Stimulated activated naive B cell treated with anti-CD40 and anti-IgM and Interleukin-4, amounts not matched to agents 10 μg/mL and 1 μg/mL and 100 μg/mL, for 72 hours (primary cell): ENCODE measurements at regions not wholly inside any gene's neighbourhood (a gene's known extent, or its start where the extent isn't known, plus 50 kb on each side); places are given as distances from the start of the nearest gene placed in this dataset.
A peak's percentile ranks its signal among the peaks of the same experiment; 100 is the strongest.

ENCODE experiments used
- ATAC-seq, 2 donors: fragments of 150-1000 bp; cut with Tn5 transposase; replicated peaks; 2 replicates each; pipeline ENCODE4 v1.10.0; 2021; ENCODE audit warnings: moderate library complexity in 1 of 2
- DNase-seq: peaks from one replicate; pipeline ENCODE4 v3.0.0; 2021
- H3K27ac Mint-ChIP-seq: one replicate; pipeline ENCODE4 v1.8.0; 2022; ENCODE audit warnings: mild to moderate bottlenecking, mixed read lengths
- H3K27me3 Mint-ChIP-seq, 2 donors: one replicate each; pipeline ENCODE4 v1.8.0; 2022; ENCODE audit warnings: mixed read lengths in 2 of 2
- H3K36me3 Mint-ChIP-seq, 2 donors: one replicate each; pipeline ENCODE4 v1.8.0; 2022; ENCODE audit warnings: mixed read lengths in 2 of 2, mild to moderate bottlenecking in 1 of 2
- H3K4me1 Mint-ChIP-seq, 2 donors: one replicate each; pipeline ENCODE4 v1.8.0; 2022; ENCODE audit warnings: mixed read lengths in 2 of 2, mild to moderate bottlenecking in 1 of 2
- H3K4me3 Mint-ChIP-seq, 2 donors: one replicate each; pipeline ENCODE4 v1.8.0; 2022; ENCODE audit warnings: mild to moderate bottlenecking in 2 of 2, mixed read lengths in 2 of 2, moderate library complexity in 1 of 2
- H3K9me3 Mint-ChIP-seq, 2 donors: one replicate each; pipeline ENCODE4 v1.8.0; 2022; ENCODE audit warnings: mixed read lengths in 2 of 2, mild to moderate bottlenecking in 1 of 2

GRCh38 chr20:16124491-16124890 is 448.8 kb downstream of the KIF16B start:
- Mint-ChIP-seq H3K27me3 (no peaks in the 10 kb centered on the region), H3K9me3 (peaks cover 0 to 8% of the 10 kb centered on the region in 2 donors), H3K4me1 (peaks cover 16 to 29% of the 10 kb centered on the region in 2 donors), H3K36me3 (peaks cover 0 to 4% of the 10 kb centered on the region in 2 donors), H3K27ac (no peak overlapping the region), H3K4me3 (no peak overlapping the region)
- no peak for DNase-seq
- no peak for ATAC-seq

DNA sequence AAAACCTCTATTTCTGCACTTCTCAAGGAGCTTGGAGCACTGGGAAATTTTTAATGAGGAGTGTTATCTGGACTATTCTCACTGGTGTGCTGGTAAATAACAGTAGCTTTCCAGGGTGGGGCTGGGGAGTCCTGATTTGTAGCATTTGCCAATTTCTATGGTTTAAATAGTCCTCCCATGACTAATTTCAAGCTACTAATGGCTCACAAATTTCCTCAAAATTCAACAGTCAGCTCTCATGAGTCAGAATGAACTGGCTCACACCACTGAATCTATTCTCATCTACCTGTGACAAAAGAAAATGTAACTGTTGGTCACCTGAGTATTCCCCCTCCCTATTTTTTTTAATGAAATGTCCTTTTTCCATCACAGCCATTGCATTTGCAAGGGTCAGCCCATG is 449.6 kb downstream of the KIF16B start:
- no peak overlapping the region for H3K27ac Mint-ChIP-seq
- H3K9me3 Mint-ChIP-seq = peaks cover 0 to 8% of the 10 kb centered on the region in 2 donors
- H3K27me3 Mint-ChIP-seq = no peaks in the 10 kb centered on the region
- DNase-seq (no peak), ATAC-seq (peak; percentile 49 to 68)
- H3K36me3 Mint-ChIP-seq = peaks cover 0 to 2% of the 10 kb centered on the region in 2 donors
- no peak overlapping the region for H3K4me3 Mint-ChIP-seq
- H3K4me1 Mint-ChIP-seq = peaks cover 16 to 29% of the 10 kb centered on the region in 2 donors

DNA sequence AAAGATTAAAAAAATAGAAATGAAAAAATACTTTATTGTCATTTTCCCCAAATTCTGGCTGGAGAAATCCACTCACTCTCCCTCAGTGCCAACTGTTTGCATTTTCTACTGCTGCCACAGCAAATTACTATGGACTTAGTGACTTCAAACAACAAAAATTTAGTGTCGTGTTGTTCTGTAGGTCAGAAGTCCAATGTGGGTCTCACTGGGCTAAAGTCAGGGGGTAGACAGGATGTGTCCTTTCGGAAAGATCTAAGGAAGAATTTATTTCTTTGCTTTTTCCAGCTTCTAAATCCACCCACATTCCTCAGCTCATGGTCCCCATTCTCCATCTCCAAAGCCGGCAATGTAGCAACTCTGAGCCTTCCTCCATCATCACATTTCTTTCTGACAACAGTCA is 453.3 kb downstream of the KIF16B start:
- Mint-ChIP-seq H3K36me3 (peaks cover 0 to 7% of the 10 kb centered on the region in 2 donors), H3K9me3 (peaks cover 0 to 7% of the 10 kb centered on the region in 2 donors), H3K4me3 (no peak overlapping the region), H3K27ac (no peak overlapping the region), H3K27me3 (no peaks in the 10 kb centered on the region), H3K4me1 (peaks cover 9 to 20% of the 10 kb centered on the region in 2 donors)
- DNase-seq = no peak
- no peak for ATAC-seq

- Mint-ChIP-seq H3K36me3 (peaks cover 0 to 12% of the 10 kb centered on the region in 2 donors), H3K27ac (no peak overlapping the region), H3K4me1 (peaks cover 14 to 27% of the 10 kb centered on the region in 2 donors), H3K27me3 (no peaks in the 10 kb centered on the region), H3K4me3 (no peak overlapping the region), H3K9me3 (peaks cover 3 to 7% of the 10 kb centered on the region in 2 donors)
- ATAC-seq (no peak), DNase-seq (no peak)
Measured at GRCh38 chr20:16115911-16116552, 457.2 kb downstream of the KIF16B start.

DNA sequence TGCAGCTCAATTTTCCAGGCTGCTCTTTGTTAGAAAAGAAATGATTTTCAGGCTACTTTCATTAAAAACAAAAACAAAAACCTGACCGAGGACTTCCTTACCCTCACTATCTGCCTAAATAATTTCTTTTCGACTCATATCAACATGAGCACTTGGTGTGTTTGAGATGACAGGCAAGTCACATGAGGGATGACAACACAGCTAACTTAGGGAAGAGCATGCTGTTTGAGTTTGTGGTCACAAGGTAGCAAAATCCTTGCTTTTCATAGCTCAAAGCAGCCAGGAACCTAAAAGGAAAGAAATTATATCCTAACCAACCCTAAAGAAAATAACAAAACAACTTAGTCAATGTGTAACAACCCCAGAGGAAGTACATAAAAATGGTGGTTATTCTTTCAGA is 459.5 kb downstream of the KIF16B start:
- Mint-ChIP-seq H3K36me3 (peaks cover 2 to 16% of the 10 kb centered on the region in 2 donors), H3K4me3 (no peak overlapping the region), H3K4me1 (peaks cover 24 to 47% of the 10 kb centered on the region in 2 donors), H3K9me3 (peaks cover 7% of the 10 kb centered on the region in 2 donors), H3K27me3 (no peaks in the 10 kb centered on the region), H3K27ac (no peak overlapping the region)
- no peak for DNase-seq
- ATAC-seq = no peak

DNA sequence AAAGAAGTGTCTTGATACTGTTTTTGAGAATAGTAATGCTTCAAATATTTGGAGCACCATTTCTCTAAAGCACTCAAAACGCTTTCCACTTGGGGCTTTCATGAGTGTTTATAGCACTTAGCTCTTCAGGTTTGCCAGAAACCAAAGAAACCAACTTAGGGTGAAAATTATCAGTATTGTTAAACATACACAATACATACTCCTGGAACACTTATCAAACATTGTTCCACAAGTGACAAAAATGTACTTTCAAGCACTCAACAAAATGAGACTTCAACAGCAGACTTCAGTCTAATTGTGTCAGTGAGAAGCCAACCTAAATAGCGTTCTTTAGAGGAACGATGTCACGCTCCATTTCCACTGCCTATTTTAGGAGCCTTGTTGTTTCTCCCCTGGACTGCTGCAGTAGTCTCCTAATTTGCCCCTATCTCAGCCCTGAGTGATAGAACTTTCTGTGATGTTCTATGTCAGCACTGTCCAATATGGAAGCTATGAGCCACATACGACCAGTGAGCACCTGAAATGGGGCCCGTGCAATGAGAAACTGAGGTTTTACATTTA is 461.3 kb downstream of the KIF16B start:
- Mint-ChIP-seq H3K9me3 (peaks cover 5 to 7% of the 10 kb centered on the region in 2 donors), H3K27me3 (no peaks in the 10 kb centered on the region), H3K4me1 (peaks cover 29 to 65% of the 10 kb centered on the region in 2 donors), H3K36me3 (peaks cover 2 to 8% of the 10 kb centered on the region in 2 donors), H3K4me3 (no peak overlapping the region), H3K27ac (no peak overlapping the region)
- no peak for DNase-seq
- peak; percentile 33 to 36 for ATAC-seq

DNA sequence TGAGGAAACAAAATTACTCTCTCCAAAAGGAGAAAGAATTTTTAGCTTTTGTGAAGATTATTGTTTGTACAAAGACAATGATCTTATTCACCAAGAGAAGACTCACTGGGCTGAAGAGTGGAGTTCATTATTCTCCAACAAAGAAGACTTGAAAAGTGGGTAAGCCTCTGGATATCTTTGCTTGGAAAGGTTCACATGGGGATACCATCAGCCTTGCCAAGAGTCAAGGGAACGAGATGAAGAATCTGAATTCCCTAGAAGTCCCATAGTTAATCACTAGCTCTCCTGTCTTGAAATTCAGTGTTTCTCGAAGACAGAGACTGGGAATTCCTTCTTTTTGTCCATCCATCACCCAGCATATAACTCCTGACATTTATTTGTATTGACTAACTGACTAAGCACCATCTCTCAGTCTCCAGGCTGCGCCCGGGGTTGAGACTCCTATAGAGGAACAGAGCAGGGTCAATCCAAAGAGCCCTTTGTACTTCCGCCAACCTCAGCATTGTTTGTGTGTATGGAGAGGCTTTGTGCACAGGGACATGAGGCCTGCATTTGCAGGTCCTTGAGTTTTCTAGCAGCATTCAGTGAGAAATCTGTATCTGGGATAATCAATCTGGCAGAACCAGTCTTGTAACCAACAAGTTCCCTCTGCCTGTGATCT is 461.9 kb downstream of the KIF16B start:
- DNase-seq (no peak), ATAC-seq (no peak)
- no peak overlapping the region for H3K27ac Mint-ChIP-seq
- H3K9me3 Mint-ChIP-seq = peaks cover 5 to 7% of the 10 kb centered on the region in 2 donors
- no peaks in the 10 kb centered on the region for H3K27me3 Mint-ChIP-seq
- no peak overlapping the region for H3K4me3 Mint-ChIP-seq
- H3K36me3 Mint-ChIP-seq = peaks cover 2 to 8% of the 10 kb centered on the region in 2 donors
- peaks cover 29 to 67% of the 10 kb centered on the region in 2 donors for H3K4me1 Mint-ChIP-seq

DNA sequence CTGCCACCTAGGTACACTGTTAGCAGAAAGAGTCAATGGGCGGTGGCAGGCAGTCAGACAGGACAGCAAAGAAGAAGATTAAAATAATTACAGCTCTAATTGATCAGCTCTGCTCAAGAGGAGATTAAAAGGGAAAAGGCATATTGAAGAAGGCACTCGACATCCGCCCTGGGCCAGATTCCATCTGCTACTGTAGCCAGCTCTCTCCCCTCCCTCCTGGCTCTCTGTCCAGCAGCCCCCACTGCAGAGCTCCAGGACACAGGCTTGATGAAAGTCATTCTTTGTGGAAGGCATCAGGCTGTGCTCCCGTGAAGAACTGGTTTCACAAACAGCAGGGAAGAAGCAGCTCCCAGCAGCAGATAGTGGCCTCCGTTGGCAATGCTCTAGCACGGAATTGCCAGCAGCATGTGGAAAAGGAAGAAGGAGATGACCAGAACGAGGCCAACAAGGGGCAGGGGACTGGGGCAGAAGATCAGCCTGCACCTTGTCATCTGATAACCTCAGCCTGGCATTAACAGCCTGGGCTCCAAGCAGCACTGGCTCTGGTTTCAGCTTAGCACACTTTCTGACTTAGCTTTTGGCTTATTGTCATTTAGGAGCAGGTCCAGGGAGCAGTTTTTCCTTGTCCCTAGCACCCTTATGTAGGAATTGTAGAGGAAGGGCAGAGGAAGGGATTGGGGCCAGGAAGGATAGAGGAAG is 465.9 kb downstream of the KIF16B start:
- H3K4me3 Mint-ChIP-seq = no peak overlapping the region
- H3K9me3 Mint-ChIP-seq = peaks cover 4 to 7% of the 10 kb centered on the region in 2 donors
- ATAC-seq (no peak), DNase-seq (no peak)
- H3K27me3 Mint-ChIP-seq = no peaks in the 10 kb centered on the region
- H3K4me1 Mint-ChIP-seq = peaks cover 31 to 60% of the 10 kb centered on the region in 2 donors
- no peak overlapping the region for H3K27ac Mint-ChIP-seq
- H3K36me3 Mint-ChIP-seq = peaks cover 2 to 4% of the 10 kb centered on the region in 2 donors

DNA sequence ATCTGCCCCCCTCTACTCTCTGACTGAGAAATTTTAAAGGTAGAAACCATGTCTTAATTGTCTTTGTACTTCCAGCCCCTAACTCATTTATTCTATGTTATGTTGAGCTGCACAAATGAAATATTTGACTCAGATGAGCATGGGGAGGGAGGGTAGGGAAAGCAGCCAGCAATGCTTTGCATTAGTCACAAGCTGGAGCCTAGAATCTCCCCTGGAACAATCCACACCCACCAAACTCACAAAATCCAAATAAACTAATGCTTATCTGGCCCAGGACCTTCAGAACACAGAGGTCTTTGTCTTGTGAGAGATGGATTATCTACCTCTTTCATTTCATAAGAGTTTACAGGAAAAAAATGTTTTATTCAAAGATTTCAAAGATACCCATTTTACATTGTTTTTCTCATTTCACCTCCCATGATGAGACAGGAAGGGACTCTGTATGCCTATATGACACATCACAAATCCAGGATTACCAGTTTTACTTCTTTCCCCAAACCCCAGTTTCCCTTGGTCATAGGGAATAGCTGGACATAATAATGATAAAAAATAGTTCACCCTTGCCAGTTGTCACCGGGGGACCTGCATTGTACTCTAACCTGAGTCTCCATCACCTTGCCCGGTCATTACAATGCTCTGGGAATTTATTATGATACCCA is 466.9 kb downstream of the KIF16B start:
- Mint-ChIP-seq H3K4me3 (no peak overlapping the region), H3K27ac (no peak overlapping the region), H3K27me3 (no peaks in the 10 kb centered on the region), H3K36me3 (peaks cover 2 to 4% of the 10 kb centered on the region in 2 donors), H3K4me1 (peaks cover 28 to 61% of the 10 kb centered on the region in 2 donors), H3K9me3 (peaks cover 4 to 7% of the 10 kb centered on the region in 2 donors)
- no peak for ATAC-seq
- no peak for DNase-seq

GRCh38 chr20:16104783-16105182 is 468.5 kb downstream of the KIF16B start:
- Mint-ChIP-seq H3K27me3 (no peaks in the 10 kb centered on the region), H3K9me3 (peaks cover 0 to 3% of the 10 kb centered on the region in 2 donors), H3K4me1 (peaks cover 36 to 63% of the 10 kb centered on the region in 2 donors), H3K4me3 (no peak overlapping the region), H3K36me3 (peaks cover 0 to under 1% of the 10 kb centered on the region in 2 donors), H3K27ac (no peak overlapping the region)
- ATAC-seq (no peak), DNase-seq (no peak)
